DND-41 (cell line): ENCODE measurements at regions not wholly inside any gene's neighbourhood (a gene's known extent, or its start where the extent isn't known, plus 50 kb on each side); places are given as distances from the start of the nearest gene placed in this dataset.

Source experiments
- ATAC-seq: fragments of 200-7000 bp; cut with Tn5 transposase; 3 replicates; pipeline ENCODE4 v1.9.1; 2021; ENCODE audit warnings: low read depth; ENCODE audit not compliant: insufficient read depth
- DNase-seq: peaks from one replicate; pipeline ENCODE4 v3.0.0-alpha.2; 2020
- H2AFZ ChIP-seq: 2 replicates; pipeline ENCODE4 v1.6.0; 2012; ENCODE audit warnings: low read depth, low read length
- H3K27ac ChIP-seq: 2 replicates; pipeline ENCODE4 v1.5.1; 2012; ENCODE audit warnings: low read length, inconsistent platforms
- H3K27me3 ChIP-seq: fragments of 200-600 bp; sonication (generic); 2 replicates; pipeline ENCODE4 v1.6.0; 2012; ENCODE audit warnings: low read length, mild to moderate bottlenecking, inconsistent platforms; ENCODE audit not compliant: insufficient read depth, poor library complexity
- H3K36me3 ChIP-seq: 2 replicates; pipeline ENCODE4 v1.5.1; 2012; ENCODE audit warnings: low read length, inconsistent platforms; ENCODE audit not compliant: insufficient read depth
- H3K4me1 ChIP-seq: 2 replicates; pipeline ENCODE4 v1.5.1; 2012; ENCODE audit warnings: mild to moderate bottlenecking, low read length; ENCODE audit not compliant: insufficient read depth
- H3K4me2 ChIP-seq: 2 replicates; pipeline ENCODE4 v1.6.0; 2012; ENCODE audit warnings: mild to moderate bottlenecking, moderate library complexity, low read length, inconsistent platforms; ENCODE audit not compliant: insufficient read depth
- H3K4me3 ChIP-seq, 2 experiments: fragments of 200-600 bp in 1 of 2; shearing (Covaris generic) in 1 of 2; 2 replicates each; pipeline ENCODE4 v1.5.1; 2012 to 2016; ENCODE audit warnings: inconsistent platforms in 2 of 2, low read length in 2 of 2, mild to moderate bottlenecking in 2 of 2, low read depth in 1 of 2, moderate library complexity in 1 of 2
- H3K79me2 ChIP-seq: 2 replicates; pipeline ENCODE4 v1.6.0; 2012; ENCODE audit warnings: low read length, inconsistent platforms; ENCODE audit not compliant: insufficient read depth
- H3K9ac ChIP-seq: 2 replicates; pipeline ENCODE4 v1.6.0; 2012; ENCODE audit warnings: low read depth, mild to moderate bottlenecking, inconsistent platforms, low read length, moderate library complexity
- H3K9me3 ChIP-seq: 2 replicates; pipeline ENCODE4 v1.5.1; 2012; ENCODE audit warnings: low read length, moderate library complexity, mild to moderate bottlenecking, inconsistent platforms; ENCODE audit not compliant: insufficient read depth, severe bottlenecking
- H4K20me1 ChIP-seq: 2 replicates; pipeline ENCODE4 v1.6.0; 2012; ENCODE audit warnings: low read length; ENCODE audit not compliant: insufficient read depth
- CTCF ChIP-seq: IDR thresholded peaks from 2 replicates; pipeline ENCODE4 v1.5.1; 2012; ENCODE audit warnings: borderline replicate concordance, low read length, moderate library complexity, mild to moderate bottlenecking; ENCODE audit not compliant: poor library complexity, severe bottlenecking; ENCODE audit errors: extremely low read depth
- EZH2 ChIP-seq: IDR thresholded peaks from 3 replicates; pipeline ENCODE4 v1.6.1; 2012; ENCODE audit warnings: borderline replicate concordance, low read depth, mild to moderate bottlenecking, moderate library complexity, low read length, inconsistent platforms; ENCODE audit not compliant: severe bottlenecking

- Histone ChIP-seq H3K27me3 (peaks cover 3% of the 10 kb centered on the region), H3K4me3 (no peak overlapping the region), H3K36me3 (no peaks in the 10 kb centered on the region), H4K20me1 (no peaks in the 10 kb centered on the region), H3K4me2 (no peak overlapping the region), H3K27ac (no peak overlapping the region), H2AFZ (no peak overlapping the region), H3K9me3 (no peaks in the 10 kb centered on the region), H3K4me1 (no peaks in the 10 kb centered on the region), H3K79me2 (no peaks in the 10 kb centered on the region), H3K9ac (no peak overlapping the region)
- DNase-seq: no peak
- ATAC-seq: no peak
- TF ChIP-seq CTCF (no peak), EZH2 (no peak)
Observed at GRCh38 chr16:55222486-55222885, 101.5 kb upstream of the IRX6 start.

DNA sequence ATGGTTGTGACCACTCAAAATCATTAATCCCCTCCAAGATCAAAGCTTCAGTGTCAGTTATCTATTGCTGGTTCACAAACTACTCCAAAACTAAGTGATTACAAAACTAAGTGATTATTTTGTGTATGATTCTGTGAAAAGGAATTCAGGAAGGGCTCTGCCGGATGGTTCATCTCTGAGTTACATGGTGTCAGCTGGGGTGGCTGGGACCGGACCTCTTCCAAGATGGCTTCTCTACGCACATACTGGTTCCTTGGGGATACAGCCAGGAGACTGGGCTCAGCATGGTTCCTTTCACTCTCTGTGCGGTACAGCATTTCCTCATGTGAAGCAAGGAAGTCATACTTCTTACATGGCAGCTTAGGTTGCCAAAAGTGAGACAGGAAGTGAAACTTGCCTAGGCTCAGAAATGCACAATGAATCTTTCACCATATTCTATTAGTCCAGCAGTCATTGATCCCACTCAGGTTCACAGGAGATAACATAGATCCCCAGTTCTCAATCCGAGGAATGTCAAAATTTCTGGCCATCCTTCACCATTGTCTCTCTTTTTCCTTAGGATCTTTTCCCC, 97.9 kb upstream of the IRX6 start:
- H3K4me3 ChIP-seq: no peak overlapping the region
- H3K27ac ChIP-seq: no peak overlapping the region
- H3K9ac ChIP-seq: no peak overlapping the region
- no peak overlapping the region for H3K4me2 ChIP-seq
- DNase-seq (no peak), ATAC-seq (no peak)
- no peaks in the 10 kb centered on the region for H3K36me3 ChIP-seq
- no peaks in the 10 kb centered on the region for H3K79me2 ChIP-seq
- H3K9me3 ChIP-seq: no peaks in the 10 kb centered on the region
- peaks cover 4% of the 10 kb centered on the region for H3K27me3 ChIP-seq
- TF ChIP-seq EZH2 (no peak), CTCF (no peak)
- H4K20me1 ChIP-seq: no peaks in the 10 kb centered on the region
- H3K4me1 ChIP-seq: no peaks in the 10 kb centered on the region
- H2AFZ ChIP-seq: no peak overlapping the region

DNA sequence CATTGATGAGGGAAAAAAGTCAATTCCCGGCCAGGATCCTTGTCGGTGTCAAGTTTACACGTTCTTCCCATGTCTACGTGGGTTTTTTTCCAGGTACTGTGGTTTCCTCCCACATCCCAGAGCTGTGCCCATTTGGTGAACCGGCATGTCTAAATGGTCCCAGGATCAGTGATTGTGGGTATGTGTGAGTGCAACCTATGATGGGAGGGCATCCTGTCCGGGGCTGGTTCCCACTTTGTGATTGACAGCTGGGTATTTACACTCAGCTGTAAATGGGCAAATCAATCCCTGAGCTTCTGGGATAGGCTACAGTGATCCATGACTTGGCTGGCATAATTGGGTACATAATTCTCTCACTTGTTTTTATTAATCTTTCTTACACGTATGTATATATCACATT, 91.2 kb upstream of the IRX6 start:
- no peaks in the 10 kb centered on the region for H3K79me2 ChIP-seq
- H3K9ac ChIP-seq: no peak overlapping the region
- no peak overlapping the region for H3K4me2 ChIP-seq
- no peak for TF ChIP-seq EZH2
- no peak for TF ChIP-seq CTCF
- H3K4me3 ChIP-seq: no peak overlapping the region
- no peaks in the 10 kb centered on the region for H3K36me3 ChIP-seq
- H3K4me1 ChIP-seq: no peaks in the 10 kb centered on the region
- ATAC-seq (no peak), DNase-seq (no peak)
- no peak overlapping the region for H3K27ac ChIP-seq
- no peaks in the 10 kb centered on the region for H4K20me1 ChIP-seq
- peaks cover 4% of the 10 kb centered on the region for H3K27me3 ChIP-seq
- no peak overlapping the region for H2AFZ ChIP-seq
- H3K9me3 ChIP-seq: no peaks in the 10 kb centered on the region

DNA sequence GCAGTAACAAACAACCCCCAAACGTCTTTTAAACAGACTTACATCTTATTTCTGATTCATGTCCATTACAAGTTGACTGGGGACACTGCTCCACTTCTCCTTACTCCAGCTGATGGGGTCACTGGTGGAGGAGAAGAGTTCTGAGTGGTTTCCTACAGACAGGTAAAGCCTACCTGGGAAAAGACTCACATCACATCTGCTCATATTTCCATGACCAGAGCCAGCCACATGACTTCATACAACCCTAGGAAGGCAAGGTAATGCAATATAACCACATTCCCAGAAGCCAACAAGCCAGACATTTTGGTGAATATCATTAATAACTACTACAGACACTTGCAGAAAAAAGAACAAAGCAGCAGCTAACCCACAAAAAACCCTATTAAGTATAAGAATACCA, 90.5 kb upstream of the IRX6 start:
- no peak for DNase-seq
- no peak overlapping the region for H3K9ac ChIP-seq
- H3K4me3 ChIP-seq: no peak overlapping the region
- H3K79me2 ChIP-seq: no peaks in the 10 kb centered on the region
- H4K20me1 ChIP-seq: no peaks in the 10 kb centered on the region
- TF ChIP-seq EZH2: no peak
- no peak for TF ChIP-seq CTCF
- no peak overlapping the region for H3K4me2 ChIP-seq
- ATAC-seq: no peak
- no peak overlapping the region for H3K27ac ChIP-seq
- no peaks in the 10 kb centered on the region for H3K4me1 ChIP-seq
- no peaks in the 10 kb centered on the region for H3K9me3 ChIP-seq
- peaks cover 4% of the 10 kb centered on the region for H3K27me3 ChIP-seq
- no peak overlapping the region for H2AFZ ChIP-seq
- no peaks in the 10 kb centered on the region for H3K36me3 ChIP-seq
